ENCODE measurements at regions not wholly inside any gene's neighbourhood (a gene's known extent, or its start where the extent isn't known, plus 50 kb on each side); places are given as distances from the start of the nearest gene placed in this dataset.

DNA sequence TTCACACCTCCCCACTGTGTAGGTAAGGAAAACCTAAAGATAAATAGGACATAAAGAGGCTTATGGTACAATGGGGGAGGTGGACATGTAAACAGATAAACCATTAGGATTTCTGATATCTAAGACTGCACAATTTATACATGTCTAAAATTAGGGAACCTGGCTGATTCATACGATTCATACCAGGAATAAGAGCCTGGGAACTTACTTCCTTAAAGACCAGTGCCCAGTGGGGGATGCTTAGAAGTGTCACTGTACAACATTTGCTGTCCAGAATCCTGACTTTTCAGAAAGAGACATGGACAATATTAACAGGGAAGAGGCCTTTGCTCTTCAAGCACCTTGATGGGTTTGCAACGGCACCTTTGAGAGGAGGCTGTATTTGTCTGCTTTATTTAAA lies 116.8 kb upstream of the KIT start:
- H3K9me3 ChIP-seq, result no peaks in the 10 kb centered on the region
- no peak overlapping the region for H3K4me3 ChIP-seq
- H3K4me1 ChIP-seq, result no peaks in the 10 kb centered on the region
- FAIRE-seq (no peak), DNase-seq (ENCODE audit: low read depth in 1 of 2, low spot score in 1 of 2) (no peak), ATAC-seq (no peak)
- no peak overlapping the region for H3K27ac ChIP-seq
- ChIA-PET POLR2A (no interaction called here), CTCF (no interaction called here)
- TF ChIP-seq KDM1A (IDR thresholded peaks at IDR 0.05; ENCODE audit: low read depth) (no peak), RFX5 (IDR thresholded peaks at IDR 0.05) (no peak), EP300 (IDR thresholded peaks at IDR 0.05) (no peak), ZFP36 (IDR thresholded peaks at IDR 0.05; ENCODE audit: borderline replicate concordance, partially characterized antibody) (no peak), HMGXB4 (CRISPR knock-in tag; IDR thresholded peaks at IDR 0.05; ENCODE audit: borderline replicate concordance) (no peak), EHF (CRISPR knock-in tag; IDR thresholded peaks at IDR 0.05) (no peak), TP53 (CRISPR knock-in tag; IDR thresholded peaks at IDR 0.05) (no peak), MAZ (IDR thresholded peaks at IDR 0.05; ENCODE audit: borderline replicate concordance, low read depth, low read length) (no peak), JUNB (IDR thresholded peaks at IDR 0.05) (no peak)
- WGBS (ENCODE audit: missing lambda C conversion rate), result 28% methylated on average over 2 of the region's 2 CpGs
- H3K4me2 ChIP-seq, result no peak overlapping the region

DNA sequence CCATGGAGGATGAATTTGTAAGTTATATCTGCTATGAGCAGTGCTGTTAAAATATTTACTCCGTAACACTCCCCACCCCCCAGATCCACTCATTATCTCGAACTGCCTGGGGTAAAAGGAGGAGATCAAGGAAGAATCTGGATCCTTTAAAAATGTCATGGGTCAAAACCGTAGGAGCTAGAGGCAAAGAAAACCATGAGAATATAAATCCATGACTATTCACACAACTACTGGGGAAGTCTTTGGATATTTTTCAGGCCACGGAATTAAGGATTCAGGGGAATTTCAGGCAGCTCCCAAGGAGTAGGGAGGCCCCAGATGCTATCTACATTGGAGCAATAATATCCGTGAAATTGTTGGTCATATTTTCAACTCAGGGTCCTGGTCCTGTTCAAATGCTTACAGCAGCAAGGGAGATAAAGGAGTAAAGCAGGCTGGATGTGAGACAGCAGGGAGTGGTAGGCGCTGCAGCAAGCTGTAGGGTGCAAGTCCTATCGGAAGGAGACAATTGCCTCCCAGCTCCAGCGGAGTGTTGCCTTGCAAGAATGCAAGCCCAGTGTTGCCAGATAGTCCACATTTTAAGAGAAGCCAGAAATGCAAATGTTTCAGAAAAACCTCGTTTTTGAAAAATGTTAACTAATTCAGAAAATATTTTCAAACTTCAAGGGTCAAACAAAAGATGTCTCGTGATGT lies 116.2 kb upstream of the KIT start:
- ChIA-PET CTCF (no interaction called here), POLR2A (no interaction called here)
- Histone ChIP-seq H3K27ac (no peak overlapping the region), H3K4me1 (no peaks in the 10 kb centered on the region), H3K9me3 (no peaks in the 10 kb centered on the region), H3K4me3 (no peak overlapping the region), H3K4me2 (no peak overlapping the region)
- FAIRE-seq, result no peak
- 36% methylated on average over 10 of the region's 10 CpGs for WGBS (ENCODE audit: missing lambda C conversion rate)
- ATAC-seq, result no peak
- no peak for TF ChIP-seq FOSB (CRISPR knock-in tag; IDR thresholded peaks at IDR 0.05)
- no peak for TF ChIP-seq KDM1A (IDR thresholded peaks at IDR 0.05; ENCODE audit: low read depth)
- TF ChIP-seq EHMT2 (IDR thresholded peaks at IDR 0.05; ENCODE audit: low read depth), result no peak
- no peak for TF ChIP-seq ZC3H11A (IDR thresholded peaks at IDR 0.05)
- no peak for TF ChIP-seq HMGXB4 (CRISPR knock-in tag; IDR thresholded peaks at IDR 0.05; ENCODE audit: borderline replicate concordance)
- DNase-seq (ENCODE audit: low read depth in 1 of 2, low spot score in 1 of 2), result no peak

DNA sequence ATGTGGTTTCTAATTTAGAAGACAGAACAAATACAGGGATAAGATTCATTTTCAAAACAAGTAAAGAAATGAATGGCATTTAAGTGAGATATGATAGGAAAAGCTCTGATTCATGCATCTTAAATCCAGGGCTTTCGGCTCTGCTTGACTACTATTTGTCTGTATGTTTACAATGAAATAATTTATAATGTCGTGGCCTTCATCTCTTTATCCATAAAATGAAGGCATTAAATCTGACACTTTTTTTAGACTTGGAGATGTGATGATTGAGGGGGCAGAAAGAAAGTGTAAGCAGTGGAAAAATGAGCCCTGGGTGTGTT lies 115.7 kb upstream of the KIT start:
- no peaks in the 10 kb centered on the region for H3K4me1 ChIP-seq
- ATAC-seq (no peak), DNase-seq (ENCODE audit: low read depth in 1 of 2, low spot score in 1 of 2) (no peak), FAIRE-seq (no peak)
- H3K4me2 ChIP-seq, result no peak overlapping the region
- CTCF ChIA-PET, result no interaction called here
- H3K4me3 ChIP-seq, result no peak overlapping the region
- H3K27ac ChIP-seq, result no peak overlapping the region
- POLR2A ChIA-PET, result no interaction called here
- no peaks in the 10 kb centered on the region for H3K9me3 ChIP-seq
- WGBS (ENCODE audit: missing lambda C conversion rate), result 36% methylated on average over 2 of the region's 2 CpGs
- TF ChIP-seq ESRRA (IDR thresholded peaks at IDR 0.05; ENCODE audit: borderline replicate concordance, low read length) (no peak), EP300 (IDR thresholded peaks at IDR 0.05) (no peak), CHD4 (IDR thresholded peaks at IDR 0.05; ENCODE audit: borderline replicate concordance) (no peak), KDM5A (IDR thresholded peaks at IDR 0.05) (no peak), EHMT2 (IDR thresholded peaks at IDR 0.05; ENCODE audit: low read depth) (no peak), JUN (IDR thresholded peaks at IDR 0.05) (no peak), HOXA7 (CRISPR knock-in tag; IDR thresholded peaks at IDR 0.05) (no peak), RFX5 (IDR thresholded peaks at IDR 0.05) (no peak), CEBPB (IDR thresholded peaks at IDR 0.05) (no peak), RAD21 (conservative IDR thresholded peaks at IDR 0.05 in 1 of 2, IDR thresholded peaks at IDR 0.05 in 1 of 2) (no peak), SMC3 (IDR thresholded peaks at IDR 0.05) (no peak), NPAS2 (CRISPR knock-in tag; IDR thresholded peaks at IDR 0.05; ENCODE audit: borderline replicate concordance) (no peak), CHD2 (IDR thresholded peaks at IDR 0.05; ENCODE audit: low read length, partially characterized antibody) (no peak), HOXB13 (CRISPR knock-in tag; IDR thresholded peaks at IDR 0.05; ENCODE audit: low read depth) (no peak), FOSB (CRISPR knock-in tag; IDR thresholded peaks at IDR 0.05) (no peak), BHLHE40 (IDR thresholded peaks at IDR 0.05; ENCODE audit: low read depth, low read length) (no peak), HES2 (IDR thresholded peaks at IDR 0.05) (no peak)
- TF ChIP-seq, protein P1, sequence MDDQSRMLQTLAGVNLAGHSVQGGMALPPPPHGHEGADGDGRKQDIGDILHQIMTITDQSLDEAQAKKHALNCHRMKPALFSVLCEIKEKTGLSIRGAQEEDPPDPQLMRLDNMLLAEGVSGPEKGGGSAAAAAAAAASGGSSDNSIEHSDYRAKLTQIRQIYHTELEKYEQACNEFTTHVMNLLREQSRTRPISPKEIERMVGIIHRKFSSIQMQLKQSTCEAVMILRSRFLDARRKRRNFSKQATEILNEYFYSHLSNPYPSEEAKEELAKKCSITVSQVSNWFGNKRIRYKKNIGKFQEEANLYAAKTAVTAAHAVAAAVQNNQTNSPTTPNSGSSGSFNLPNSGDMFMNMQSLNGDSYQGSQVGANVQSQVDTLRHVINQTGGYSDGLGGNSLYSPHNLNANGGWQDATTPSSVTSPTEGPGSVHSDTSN (IDR thresholded peaks at IDR 0.05), result no peak

Measured in A549 (cell line).